ENCODE measurements at regions not wholly inside any gene's neighbourhood (a gene's known extent, or its start where the extent isn't known, plus 50 kb on each side); places are given as distances from the start of the nearest gene placed in this dataset.

- intact Hi-C loops (cut with micrococcal nuclease), result no loop called here
- no peaks in the 10 kb centered on the region for H3K9me3 ChIP-seq (ENCODE audit: control insufficient read depth, insufficient read depth, low read length)
- no peaks in the 10 kb centered on the region for H3K36me3 ChIP-seq (ENCODE audit: control insufficient read depth, insufficient read depth, low read length)
- TF ChIP-seq CTCF (IDR thresholded peaks at IDR 0.05), result no peak
- H3K36me3 Mint-ChIP-seq, result no peaks in the 10 kb centered on the region
- no peak for DNase-seq
- no peak overlapping the region for H3K4me3 ChIP-seq (ENCODE audit: low read length)
- H3K27ac ChIP-seq (ENCODE audit: low read length), result no peak overlapping the region
- 60% methylated on average over 1 of the region's 3 CpGs for WGBS (ENCODE audit: insufficient coverage)
- H3K4me1 ChIP-seq (ENCODE audit: control insufficient read depth, insufficient read depth, low read length), result no peaks in the 10 kb centered on the region
- H3K27me3 ChIP-seq (ENCODE audit: control insufficient read depth, insufficient read depth, low read length), result no peaks in the 10 kb centered on the region
- no peaks in the 10 kb centered on the region for H3K27me3 Mint-ChIP-seq (ENCODE audit: low read depth in 2 of 2)
- no peak overlapping the region for H3K4me3 Mint-ChIP-seq
- no peak for ATAC-seq
- no peak overlapping the region for H3K27ac Mint-ChIP-seq
- no peaks in the 10 kb centered on the region for H3K4me1 Mint-ChIP-seq
- peaks cover 0 to 2% of the 10 kb centered on the region in 2 donors for H3K9me3 Mint-ChIP-seq
Measured at GRCh38 chr4:42329421-42329820, 67.9 kb upstream of the SHISA3 start.

GRCh38 chr4:42330002-42330592, 67.2 kb upstream of the SHISA3 start:
- Histone ChIP-seq H3K27ac (ENCODE audit: low read length) (no peak overlapping the region), H3K4me1 (ENCODE audit: control insufficient read depth, insufficient read depth, low read length) (no peaks in the 10 kb centered on the region), H3K4me3 (ENCODE audit: low read length) (no peak overlapping the region), H3K27me3 (ENCODE audit: control insufficient read depth, insufficient read depth, low read length) (no peaks in the 10 kb centered on the region), H3K36me3 (ENCODE audit: control insufficient read depth, insufficient read depth, low read length) (no peaks in the 10 kb centered on the region), H3K9me3 (ENCODE audit: control insufficient read depth, insufficient read depth, low read length) (no peaks in the 10 kb centered on the region)
- TF ChIP-seq CTCF (IDR thresholded peaks at IDR 0.05), result no peak
- no peak overlapping the region for H3K27ac Mint-ChIP-seq
- no peaks in the 10 kb centered on the region for H3K27me3 Mint-ChIP-seq (ENCODE audit: low read depth in 2 of 2)
- H3K9me3 Mint-ChIP-seq, result peaks cover 0 to 2% of the 10 kb centered on the region in 2 donors
- intact Hi-C loops (cut with micrococcal nuclease), result no loop called here
- H3K4me1 Mint-ChIP-seq, result no peaks in the 10 kb centered on the region
- no peak overlapping the region for H3K4me3 Mint-ChIP-seq
- H3K36me3 Mint-ChIP-seq, result no peaks in the 10 kb centered on the region
- DNase-seq (no peak), ATAC-seq (no peak)
- 79% methylated on average over 7 of the region's 7 CpGs for WGBS (ENCODE audit: insufficient coverage)

- H3K36me3 ChIP-seq (ENCODE audit: control insufficient read depth, insufficient read depth, low read length), result no peaks in the 10 kb centered on the region
- Mint-ChIP-seq H3K9me3 (peaks cover 0 to 2% of the 10 kb centered on the region in 2 donors), H3K4me1 (no peaks in the 10 kb centered on the region), H3K27me3 (ENCODE audit: low read depth in 2 of 2) (no peaks in the 10 kb centered on the region), H3K4me3 (no peak overlapping the region), H3K36me3 (no peaks in the 10 kb centered on the region), H3K27ac (no peak overlapping the region)
- no peak overlapping the region for H3K4me3 ChIP-seq (ENCODE audit: low read length)
- H3K27ac ChIP-seq (ENCODE audit: low read length), result no peak overlapping the region
- intact Hi-C loops (cut with micrococcal nuclease), result no loop called here
- DNase-seq (no peak), ATAC-seq (no peak)
- no peak for TF ChIP-seq CTCF (IDR thresholded peaks at IDR 0.05)
- no peaks in the 10 kb centered on the region for H3K27me3 ChIP-seq (ENCODE audit: control insufficient read depth, insufficient read depth, low read length)
- WGBS (ENCODE audit: insufficient coverage), result 85% methylated on average over 1 of the region's 1 CpG
- no peaks in the 10 kb centered on the region for H3K4me1 ChIP-seq (ENCODE audit: control insufficient read depth, insufficient read depth, low read length)
- no peaks in the 10 kb centered on the region for H3K9me3 ChIP-seq (ENCODE audit: control insufficient read depth, insufficient read depth, low read length)
Measured at GRCh38 chr4:42331040-42331439, 66.2 kb upstream of the SHISA3 start.

- Histone ChIP-seq H3K4me3 (ENCODE audit: low read length) (no peak overlapping the region), H3K4me1 (ENCODE audit: control insufficient read depth, insufficient read depth, low read length) (no peaks in the 10 kb centered on the region), H3K27ac (ENCODE audit: low read length) (no peak overlapping the region), H3K9me3 (ENCODE audit: control insufficient read depth, insufficient read depth, low read length) (no peaks in the 10 kb centered on the region), H3K36me3 (ENCODE audit: control insufficient read depth, insufficient read depth, low read length) (no peaks in the 10 kb centered on the region), H3K27me3 (ENCODE audit: control insufficient read depth, insufficient read depth, low read length) (no peaks in the 10 kb centered on the region)
- ATAC-seq (no peak), DNase-seq (no peak)
- H3K27ac Mint-ChIP-seq, result no peak overlapping the region
- H3K27me3 Mint-ChIP-seq (ENCODE audit: low read depth in 2 of 2), result no peaks in the 10 kb centered on the region
- intact Hi-C loops (cut with micrococcal nuclease), result no loop called here
- no peak overlapping the region for H3K4me3 Mint-ChIP-seq
- H3K4me1 Mint-ChIP-seq, result no peaks in the 10 kb centered on the region
- H3K36me3 Mint-ChIP-seq, result no peaks in the 10 kb centered on the region
- WGBS (ENCODE audit: insufficient coverage), result 85% methylated on average over 6 of the region's 6 CpGs
- peaks cover 0 to 2% of the 10 kb centered on the region in 2 donors for H3K9me3 Mint-ChIP-seq
- no peak for TF ChIP-seq CTCF (IDR thresholded peaks at IDR 0.05)
Measured at GRCh38 chr4:42331914-42332368, 65.3 kb upstream of the SHISA3 start.

All from natural killer cell (primary cell).